DOHH2 (cell line): ENCODE measurements at regions not wholly inside any gene's neighbourhood (a gene's known extent, or its start where the extent isn't known, plus 50 kb on each side); places are given as distances from the start of the nearest gene placed in this dataset.

Experiments
- H3F3A ChIP-seq: fragments of 200-600 bp; sonication (generic), shearing (Covaris generic); 2 replicates; pipeline ENCODE4 v1.6.0; 2016; ENCODE audit warnings: antibody characterized with exemption, mild to moderate bottlenecking; ENCODE audit not compliant: control insufficient read depth, insufficient read depth
- H3K27ac ChIP-seq: fragments of 200-600 bp; sonication (generic); 2 replicates; pipeline ENCODE4 v1.5.1; 2014; ENCODE audit warnings: low read depth, mild to moderate bottlenecking, low read length, moderate library complexity
- H3K27me3 ChIP-seq: fragments of 200-600 bp; sonication (generic); 2 replicates; pipeline ENCODE4 v1.6.1; 2014; ENCODE audit warnings: mild to moderate bottlenecking, low read length, mixed read lengths; ENCODE audit not compliant: control insufficient read depth
- H3K36me3 ChIP-seq: fragments of 200-600 bp; sonication (generic); 2 replicates; pipeline ENCODE4 v1.6.1; 2014; ENCODE audit warnings: mild to moderate bottlenecking, low read length, moderate library complexity, mixed read lengths; ENCODE audit not compliant: control insufficient read depth
- H3K4me1 ChIP-seq: fragments of 200-600 bp; sonication (generic); 2 replicates; pipeline ENCODE4 v1.6.1; 2014; ENCODE audit warnings: mild to moderate bottlenecking, low read length, mixed read lengths; ENCODE audit not compliant: control insufficient read depth
- H3K4me2 ChIP-seq: fragments of 200-600 bp; sonication (generic); 2 replicates; pipeline ENCODE4 v1.6.0; 2014; ENCODE audit warnings: mild to moderate bottlenecking, low read length, moderate library complexity
- H3K4me3 ChIP-seq: fragments of 200-600 bp; sonication (generic); 2 replicates; pipeline ENCODE4 v1.5.1; 2014; ENCODE audit warnings: mild to moderate bottlenecking, low read length, mixed read lengths
- H3K79me2 ChIP-seq: fragments of 200-600 bp; sonication (generic); 2 replicates; pipeline ENCODE4 v1.6.1; 2014; ENCODE audit warnings: mild to moderate bottlenecking, low read length, mixed read lengths; ENCODE audit not compliant: control insufficient read depth
- H3K9me2 ChIP-seq: fragments of 200-600 bp; sonication (generic); replicated peaks from 2 replicates; pipeline ENCODE4 v1.6.1; 2014; ENCODE audit warnings: mild to moderate bottlenecking, low read length, mixed read lengths; ENCODE audit not compliant: control insufficient read depth
- H3K9me3 ChIP-seq: fragments of 200-600 bp; sonication (generic); 2 replicates; pipeline ENCODE4 v1.6.1; 2014; ENCODE audit warnings: antibody characterized with exemption, low read length, mixed read lengths; ENCODE audit not compliant: control insufficient read depth, insufficient read depth
- H4K20me1 ChIP-seq: fragments of 200-600 bp; sonication (generic); 2 replicates; pipeline ENCODE4 v1.6.0; 2014; ENCODE audit warnings: low read depth, mild to moderate bottlenecking, antibody characterized with exemption, low read length, moderate library complexity; ENCODE audit not compliant: control insufficient read depth, insufficient read depth
- EZH2phosphoT487 ChIP-seq: fragments of 200-600 bp; sonication (generic); IDR thresholded peaks from 2 replicates; pipeline ENCODE4 v1.6.1; 2017; ENCODE audit warnings: borderline replicate concordance, mild to moderate bottlenecking, antibody characterized with exemption, low read length, moderate library complexity, mixed read lengths
- TF ChIP-seq, protein P1 (sequence below): fragments of 200-600 bp; sonication (generic); IDR thresholded peaks from one replicate; pipeline ENCODE4 v1.5.1; 2014; ENCODE audit warnings: antibody characterized with exemption, mild to moderate bottlenecking, low read depth, low read length; ENCODE audit not compliant: poor library complexity, severe bottlenecking

DNA sequence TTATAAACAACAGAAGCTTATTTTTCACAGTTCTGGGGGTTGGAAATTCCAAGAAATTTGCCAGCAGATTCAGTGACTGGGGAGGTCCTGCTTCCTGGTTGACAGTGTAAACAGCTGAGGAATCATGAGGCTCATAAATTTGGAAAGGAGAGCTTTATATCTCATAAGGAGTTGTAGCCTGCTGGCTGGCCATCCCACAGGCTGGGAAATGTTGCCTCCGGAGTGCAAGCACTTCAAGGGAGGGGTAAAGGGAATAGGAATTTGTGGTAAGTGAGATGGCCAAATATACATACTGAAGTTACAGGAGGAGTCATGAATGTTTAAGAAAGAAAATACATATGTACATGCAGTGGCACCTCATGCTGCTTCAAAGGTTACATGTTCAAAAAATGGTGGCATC lies 217.2 kb upstream of the CBLB start:
- Histone ChIP-seq H3K36me3 (no peaks in the 10 kb centered on the region), H3K4me1 (no peaks in the 10 kb centered on the region), H3K4me2 (no peak overlapping the region), H3K79me2 (no peaks in the 10 kb centered on the region), H3F3A (0 out of 2 replicates have a peak, but pooled peaks cover 3% of the 10 kb centered on the region), H3K9me3 (no peaks in the 10 kb centered on the region), H3K9me2 (no peaks in the 10 kb centered on the region), H3K4me3 (no peak overlapping the region), H3K27me3 (no peaks in the 10 kb centered on the region), H3K27ac (no peak overlapping the region), H4K20me1 (no peaks in the 10 kb centered on the region)
- TF ChIP-seq, protein P1, sequence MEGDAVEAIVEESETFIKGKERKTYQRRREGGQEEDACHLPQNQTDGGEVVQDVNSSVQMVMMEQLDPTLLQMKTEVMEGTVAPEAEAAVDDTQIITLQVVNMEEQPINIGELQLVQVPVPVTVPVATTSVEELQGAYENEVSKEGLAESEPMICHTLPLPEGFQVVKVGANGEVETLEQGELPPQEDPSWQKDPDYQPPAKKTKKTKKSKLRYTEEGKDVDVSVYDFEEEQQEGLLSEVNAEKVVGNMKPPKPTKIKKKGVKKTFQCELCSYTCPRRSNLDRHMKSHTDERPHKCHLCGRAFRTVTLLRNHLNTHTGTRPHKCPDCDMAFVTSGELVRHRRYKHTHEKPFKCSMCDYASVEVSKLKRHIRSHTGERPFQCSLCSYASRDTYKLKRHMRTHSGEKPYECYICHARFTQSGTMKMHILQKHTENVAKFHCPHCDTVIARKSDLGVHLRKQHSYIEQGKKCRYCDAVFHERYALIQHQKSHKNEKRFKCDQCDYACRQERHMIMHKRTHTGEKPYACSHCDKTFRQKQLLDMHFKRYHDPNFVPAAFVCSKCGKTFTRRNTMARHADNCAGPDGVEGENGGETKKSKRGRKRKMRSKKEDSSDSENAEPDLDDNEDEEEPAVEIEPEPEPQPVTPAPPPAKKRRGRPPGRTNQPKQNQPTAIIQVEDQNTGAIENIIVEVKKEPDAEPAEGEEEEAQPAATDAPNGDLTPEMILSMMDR, result no peak
- no peak for TF ChIP-seq EZH2phosphoT487

DNA sequence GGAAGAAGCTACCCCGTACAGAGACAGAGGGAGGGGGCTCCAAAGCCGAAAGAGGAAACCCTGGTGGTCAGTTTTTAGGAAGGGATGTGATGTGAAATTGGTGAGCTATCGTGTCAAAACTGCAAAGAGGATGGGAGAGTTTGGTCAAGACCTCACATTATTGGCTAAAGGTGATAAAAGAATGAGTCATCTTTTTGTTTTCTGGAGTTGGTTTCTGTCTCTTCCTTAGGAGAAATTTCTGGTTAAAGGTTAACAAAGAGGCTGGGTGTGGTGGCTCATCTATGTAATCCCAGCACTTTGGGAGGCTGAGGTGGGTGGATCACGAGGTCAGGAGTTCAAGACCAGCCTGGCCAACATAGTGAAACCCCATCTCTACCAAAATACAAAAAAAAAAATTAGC lies 217.8 kb upstream of the CBLB start:
- H3K36me3 ChIP-seq, result no peaks in the 10 kb centered on the region
- no peak overlapping the region for H3K27ac ChIP-seq
- no peak for TF ChIP-seq EZH2phosphoT487
- TF ChIP-seq, protein P1, result no peak

DNA sequence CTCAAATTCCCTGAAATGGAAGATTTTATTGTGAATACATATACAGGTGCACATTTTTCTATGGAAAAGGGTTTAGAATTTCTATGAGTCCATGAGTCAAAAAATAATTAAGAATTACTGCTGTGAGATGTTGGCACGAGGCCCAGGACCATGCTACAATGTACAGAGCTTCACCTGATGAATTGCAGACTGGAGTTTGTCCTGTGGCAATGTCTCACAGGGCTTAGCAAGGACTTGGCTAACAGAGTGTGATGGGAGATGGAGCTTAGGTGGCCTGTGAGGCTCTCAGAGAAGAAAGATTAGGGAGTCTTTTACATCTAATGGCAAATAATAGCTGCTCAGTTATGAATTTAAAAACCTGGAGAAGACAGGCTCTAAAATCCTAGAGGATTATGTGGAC lies 219.5 kb upstream of the CBLB start:
- Histone ChIP-seq H3K27me3 (no peaks in the 10 kb centered on the region), H3F3A (0 out of 2 replicates have a peak, but pooled peaks cover 3% of the 10 kb centered on the region), H3K9me2 (no peaks in the 10 kb centered on the region), H3K36me3 (no peaks in the 10 kb centered on the region), H3K4me2 (no peak overlapping the region), H3K79me2 (no peaks in the 10 kb centered on the region), H3K27ac (no peak overlapping the region), H3K4me3 (no peak overlapping the region), H4K20me1 (no peaks in the 10 kb centered on the region), H3K4me1 (no peaks in the 10 kb centered on the region), H3K9me3 (no peaks in the 10 kb centered on the region)
- TF ChIP-seq, protein P1, result no peak
- TF ChIP-seq EZH2phosphoT487, result no peak

More for the DNA sequence above, 217.8 kb upstream of the CBLB start:
- Histone ChIP-seq H3K79me2 (no peaks in the 10 kb centered on the region), H3K27me3 (no peaks in the 10 kb centered on the region), H3K4me2 (no peak overlapping the region), H3K4me1 (no peaks in the 10 kb centered on the region), H4K20me1 (no peaks in the 10 kb centered on the region), H3K9me3 (no peaks in the 10 kb centered on the region), H3K9me2 (no peaks in the 10 kb centered on the region), H3K4me3 (no peak overlapping the region), H3F3A (0 out of 2 replicates have a peak, but pooled peaks cover 3% of the 10 kb centered on the region)

DNA sequence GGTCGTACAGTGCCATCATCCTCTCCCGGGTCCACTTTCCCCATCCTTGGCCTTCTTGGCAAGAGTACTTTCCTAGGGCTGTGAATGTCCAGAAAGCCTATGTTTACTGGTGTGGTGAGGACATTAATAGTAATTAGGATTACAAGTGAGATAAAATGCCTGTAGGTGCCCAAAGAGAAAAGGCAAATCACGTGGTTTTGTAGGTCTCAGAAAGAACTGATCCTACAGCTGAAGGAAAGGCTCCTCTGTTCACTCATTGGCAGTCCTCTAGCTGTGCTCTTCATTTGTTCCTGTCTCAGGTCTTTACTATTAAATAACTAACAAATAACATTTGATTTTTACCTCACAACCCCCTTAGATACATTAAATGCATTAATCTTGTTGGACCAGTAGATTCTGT lies 220.1 kb upstream of the CBLB start:
- H3K79me2 ChIP-seq, result no peaks in the 10 kb centered on the region
- TF ChIP-seq EZH2phosphoT487, result no peak
- no peaks in the 10 kb centered on the region for H3K4me1 ChIP-seq
- no peak overlapping the region for H3K27ac ChIP-seq
- no peaks in the 10 kb centered on the region for H3K36me3 ChIP-seq
- H3K4me2 ChIP-seq, result no peak overlapping the region
- H3K4me3 ChIP-seq, result no peak overlapping the region
- H3K9me2 ChIP-seq, result no peaks in the 10 kb centered on the region
- H3F3A ChIP-seq, result no peaks in the 10 kb centered on the region
- H4K20me1 ChIP-seq, result no peaks in the 10 kb centered on the region
- no peaks in the 10 kb centered on the region for H3K27me3 ChIP-seq
- H3K9me3 ChIP-seq, result no peaks in the 10 kb centered on the region
